NCI-H146 (cell line): ENCODE measurements at regions not wholly inside any gene's neighbourhood (a gene's known extent, or its start where the extent isn't known, plus 50 kb on each side); places are given as distances from the start of the nearest gene placed in this dataset.
A peak's percentile ranks its signal among the peaks of the same experiment; 100 is the strongest.

Experiments used
- DNase-seq: peaks from one replicate; lab custom pipeline; 2025; lab: John Stamatoyannopoulos, UW

DNA sequence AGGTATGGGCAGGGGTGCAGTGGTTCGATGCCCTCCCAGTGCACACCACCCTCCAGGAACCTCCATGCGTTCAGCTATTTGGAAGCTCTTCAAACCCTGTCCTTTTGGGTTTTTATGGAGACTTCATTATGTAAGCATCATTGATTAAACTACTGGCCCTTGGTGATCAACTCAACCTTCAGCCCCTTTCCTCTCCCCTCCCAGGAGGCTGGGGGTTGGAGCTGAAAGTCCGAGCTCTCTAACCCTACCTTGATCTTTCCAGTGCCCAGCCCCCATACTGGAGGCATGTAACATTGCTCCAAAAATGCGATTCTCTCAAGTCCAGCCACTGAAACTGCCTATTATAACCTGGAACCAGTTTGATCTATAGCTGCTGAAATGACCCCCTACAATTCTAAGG, 188.1 kb downstream of the IPO8 start:
- no peak for DNase-seq

DNA sequence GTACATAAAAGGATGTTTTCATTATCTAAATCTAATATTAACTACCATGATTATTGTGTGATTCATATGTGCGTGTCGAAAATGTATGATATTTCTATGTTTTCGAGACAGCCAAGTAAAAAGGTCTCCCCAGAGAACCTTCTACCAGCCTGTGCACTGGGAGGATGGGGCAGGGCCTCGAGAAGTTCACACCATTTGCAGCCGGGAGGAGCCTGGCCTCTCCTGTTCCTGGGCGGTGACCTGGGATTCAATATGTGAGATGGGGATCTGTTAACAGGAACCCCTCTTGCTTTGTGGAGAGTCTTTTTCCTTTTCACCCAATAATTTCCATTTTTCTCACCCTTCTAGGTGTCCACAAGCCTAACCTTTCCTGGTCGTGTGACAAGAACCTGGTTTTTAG, 189.3 kb downstream of the IPO8 start:
- DNase-seq = no peak

DNA sequence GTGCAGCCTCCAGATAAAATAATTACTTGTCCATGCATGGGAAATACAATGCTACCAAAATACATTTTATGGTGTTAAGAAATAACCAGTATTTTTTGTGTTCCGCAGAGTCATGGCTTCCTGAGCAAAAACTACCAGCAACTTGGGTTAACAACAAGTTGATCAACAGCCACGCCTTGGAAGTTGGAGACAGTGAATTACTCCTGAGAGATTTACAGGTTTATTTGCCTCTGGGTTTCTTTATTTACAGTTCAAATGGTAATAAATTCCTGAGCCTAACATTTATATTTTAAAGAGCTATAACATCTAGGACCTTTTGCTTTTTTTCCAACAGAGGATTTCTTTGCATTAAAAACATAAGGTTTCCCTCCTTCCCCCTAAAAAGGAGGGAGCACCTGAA, 194.0 kb downstream of the IPO8 start:
- DNase-seq = no peak

DNA sequence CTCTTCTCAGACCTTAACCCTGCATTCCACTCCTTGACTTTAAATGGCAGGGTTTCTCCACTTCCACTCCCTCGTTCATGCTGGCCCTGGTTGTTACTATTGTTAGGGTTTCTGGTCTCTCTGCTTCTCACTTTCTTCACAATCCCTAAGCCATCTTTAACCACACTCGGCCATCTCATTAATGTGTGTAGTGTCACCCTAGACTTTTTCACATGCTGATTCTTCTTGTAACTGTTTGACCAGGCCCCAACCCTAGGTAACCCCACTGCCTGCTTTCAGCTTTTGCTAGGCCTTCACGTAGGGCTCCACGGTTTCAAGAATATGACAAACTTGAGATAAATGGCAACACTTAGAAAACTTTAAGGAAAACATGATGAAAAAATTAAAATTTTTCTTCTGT, 195.1 kb downstream of the IPO8 start:
- DNase-seq = no peak

DNA sequence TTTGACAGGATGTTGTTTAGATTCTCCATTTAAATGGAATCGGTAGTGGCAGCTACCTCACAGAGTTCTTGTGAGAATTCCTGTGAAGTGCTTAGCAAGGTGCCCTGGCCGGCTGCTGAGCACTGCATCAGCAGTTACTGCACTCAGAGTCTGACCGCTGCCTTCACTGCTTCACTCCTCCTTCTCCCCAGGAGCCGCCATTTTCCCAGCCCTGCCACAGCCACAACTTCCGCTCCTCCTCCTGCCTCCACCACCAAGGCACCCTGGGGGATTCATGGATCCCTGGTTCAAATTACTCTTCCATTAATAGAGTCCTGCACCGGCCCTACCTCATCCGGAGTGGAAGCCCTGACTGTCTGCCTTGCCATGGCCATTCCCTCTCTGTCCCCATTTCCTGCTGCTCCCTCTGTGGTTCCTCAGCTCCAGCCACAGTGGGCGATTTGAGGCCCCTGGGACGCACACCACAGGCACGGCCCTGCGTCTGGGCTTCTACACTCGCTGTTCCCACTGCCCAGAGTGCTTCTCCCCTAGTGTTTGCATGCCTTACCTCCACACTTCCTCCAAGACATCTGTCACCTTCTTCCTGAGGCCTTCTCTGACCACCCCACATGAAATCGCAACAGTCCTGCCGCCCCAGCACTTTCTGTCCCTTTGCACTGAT, 210.3 kb downstream of the IPO8 start:
- no peak for DNase-seq

DNA sequence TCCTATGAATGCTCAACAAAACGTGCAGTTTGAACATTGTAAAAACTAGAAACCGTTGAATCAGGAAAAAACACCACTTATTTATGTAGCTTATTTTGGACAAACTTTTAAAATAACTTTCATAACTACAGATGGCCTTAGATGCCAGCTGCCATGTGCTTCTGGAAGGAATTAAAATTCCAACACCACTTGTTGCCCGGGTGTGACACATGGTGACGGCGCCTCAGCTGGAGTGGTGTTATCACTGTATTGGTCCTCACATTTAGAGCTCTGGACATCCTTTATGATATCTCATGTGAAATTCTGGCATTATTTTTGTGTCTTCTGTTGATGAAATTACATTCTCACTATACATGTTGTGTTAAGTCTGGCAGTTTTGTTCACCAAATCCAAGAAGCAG, 211.0 kb downstream of the IPO8 start:
- no peak for DNase-seq

DNA sequence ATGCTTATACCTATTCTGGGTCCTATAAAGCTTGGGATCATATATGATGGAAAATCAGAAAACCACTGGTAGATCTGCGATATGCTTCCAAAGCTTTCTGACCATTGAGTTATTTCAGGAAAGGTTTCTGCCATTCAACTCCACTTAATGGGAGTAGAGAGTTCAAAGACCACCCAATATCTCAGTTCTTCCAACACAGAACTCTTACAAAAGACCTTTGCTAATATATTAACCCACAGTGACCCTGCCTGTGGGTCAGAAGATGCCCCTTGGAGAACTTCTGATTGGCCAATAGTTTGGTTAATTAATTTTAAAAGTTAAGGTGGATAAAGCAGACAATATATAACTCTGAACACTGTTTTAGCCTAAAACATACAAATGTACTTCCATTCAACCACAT, 213.0 kb downstream of the IPO8 start:
- DNase-seq = no peak

DNA sequence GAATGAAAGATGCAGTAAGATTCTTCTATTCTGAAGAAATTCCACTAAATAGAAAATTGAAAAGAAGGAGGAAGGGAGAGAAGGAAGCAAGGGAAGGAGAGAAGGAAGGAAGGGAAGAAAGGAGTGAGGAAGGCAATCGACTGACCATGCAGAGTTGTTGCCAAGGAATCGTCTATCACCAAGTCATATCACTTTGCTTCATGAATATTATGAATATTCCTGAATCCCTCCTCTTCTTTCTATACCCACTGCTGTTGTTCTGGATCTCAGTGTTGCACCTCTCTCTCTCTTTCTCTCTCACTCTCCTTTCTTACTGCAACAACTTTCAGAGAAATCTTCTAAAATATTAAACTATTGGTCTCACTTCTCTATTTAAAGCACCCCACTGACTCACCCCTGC, 222.4 kb downstream of the IPO8 start:
- no peak for DNase-seq

DNA sequence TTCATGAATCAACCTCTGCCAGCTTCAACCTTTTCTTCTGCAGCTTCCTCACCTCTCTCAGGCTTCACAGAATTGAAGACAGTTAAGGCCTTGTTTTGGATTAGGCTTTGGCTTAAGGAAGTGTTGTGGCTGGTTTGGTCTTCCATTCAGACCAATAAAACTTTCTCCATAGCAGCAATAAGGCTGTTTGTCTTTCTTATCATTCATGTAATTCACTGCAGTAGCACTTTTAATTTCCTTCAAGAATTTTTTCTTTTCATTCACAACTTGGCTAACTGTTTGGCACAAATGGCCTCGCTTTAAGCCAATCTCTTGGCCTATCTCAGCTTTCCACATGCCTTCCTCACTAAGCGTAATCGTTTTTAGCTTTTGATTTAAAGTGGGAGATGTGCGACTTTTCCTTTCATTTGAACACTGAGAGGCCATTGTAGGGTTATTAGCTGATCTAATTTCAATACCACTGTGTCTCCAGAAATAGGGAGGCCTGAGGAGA, 229.5 kb downstream of the IPO8 start:
- DNase-seq = no peak

DNA sequence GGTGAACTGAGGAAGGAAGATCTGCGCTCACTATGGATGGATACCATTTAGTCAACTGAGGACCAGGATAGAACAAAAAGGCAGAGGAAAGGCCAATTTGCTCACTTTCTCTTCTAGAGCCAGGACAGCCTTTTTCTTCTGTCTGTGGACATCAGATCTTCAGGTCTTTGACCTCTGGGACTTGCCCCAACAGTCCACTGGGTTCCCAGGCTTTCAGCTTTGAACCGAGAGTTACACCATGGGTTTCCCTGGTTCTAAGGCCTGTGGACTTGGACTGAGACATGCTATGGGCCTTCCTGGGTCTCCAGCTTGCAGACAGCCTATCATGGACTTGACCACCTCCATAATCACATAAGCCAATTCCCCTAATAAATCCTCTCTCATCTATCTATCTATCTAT, 232.0 kb downstream of the IPO8 start:
- DNase-seq = no peak

DNA sequence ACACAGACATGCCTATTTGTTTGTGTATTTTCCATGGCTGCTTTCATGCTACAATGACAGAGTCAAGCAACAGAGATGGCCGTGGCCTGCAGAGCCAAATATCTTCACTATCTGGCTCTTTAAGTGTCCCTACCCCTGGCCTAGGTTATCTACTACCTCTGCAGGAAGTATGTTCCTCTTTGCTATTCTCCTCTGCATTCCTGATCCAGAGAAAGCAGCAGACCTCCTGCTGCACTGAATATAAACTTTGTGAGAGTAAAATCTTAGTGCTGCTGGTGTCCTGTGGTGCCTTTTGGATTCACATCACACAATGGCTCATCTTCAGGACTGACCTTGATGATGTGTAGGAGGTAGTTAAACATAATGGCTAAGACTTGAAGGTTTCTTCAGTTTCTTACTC, 233.4 kb downstream of the IPO8 start:
- DNase-seq = no peak

DNA sequence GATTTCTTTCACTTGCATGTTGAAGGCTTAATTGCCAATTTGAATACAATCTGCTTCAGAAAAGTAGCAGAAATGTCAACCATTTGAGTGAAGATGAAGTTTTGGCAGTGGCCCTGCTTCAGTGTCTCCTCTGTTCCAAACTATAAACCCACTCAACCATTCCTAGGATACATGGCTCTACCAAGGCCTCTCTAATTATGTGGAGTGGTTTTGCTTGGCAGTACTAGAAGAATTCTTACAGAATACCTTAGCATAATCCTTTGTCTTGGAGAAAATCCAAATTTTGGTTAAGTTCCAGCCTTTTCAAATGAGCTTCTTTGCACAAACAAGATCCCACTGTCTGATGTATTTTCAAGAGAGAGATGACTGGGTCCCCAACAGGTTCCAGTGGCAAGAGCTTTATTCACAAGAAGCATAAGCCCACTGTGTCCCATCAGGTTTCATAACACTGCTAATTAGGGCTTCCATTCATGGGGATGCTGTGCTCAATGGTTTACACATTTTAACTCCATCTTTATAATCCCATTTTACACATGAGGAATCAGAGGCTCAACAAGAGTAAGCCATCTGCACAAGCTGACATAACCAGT, 234.5 kb downstream of the IPO8 start:
- no peak for DNase-seq

DNA sequence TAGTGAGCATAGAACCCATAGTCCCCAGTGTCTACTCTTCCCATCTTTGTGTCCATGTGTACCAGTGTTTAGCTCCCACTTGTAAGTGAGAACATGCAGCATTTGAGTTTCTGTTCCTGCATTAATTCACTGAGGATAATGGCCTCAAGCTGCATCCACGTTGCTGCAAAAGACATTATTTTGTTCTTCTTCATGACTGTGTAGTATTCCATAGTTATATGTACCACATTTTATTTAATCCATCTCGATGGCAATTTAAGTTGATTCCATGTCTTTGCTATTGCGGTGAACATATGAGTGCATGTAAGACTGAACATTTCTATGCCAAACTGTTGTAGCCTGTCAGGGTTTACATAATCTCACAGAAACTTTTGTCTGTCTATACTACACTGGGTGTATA, 237.2 kb downstream of the IPO8 start:
- DNase-seq = no peak

DNA sequence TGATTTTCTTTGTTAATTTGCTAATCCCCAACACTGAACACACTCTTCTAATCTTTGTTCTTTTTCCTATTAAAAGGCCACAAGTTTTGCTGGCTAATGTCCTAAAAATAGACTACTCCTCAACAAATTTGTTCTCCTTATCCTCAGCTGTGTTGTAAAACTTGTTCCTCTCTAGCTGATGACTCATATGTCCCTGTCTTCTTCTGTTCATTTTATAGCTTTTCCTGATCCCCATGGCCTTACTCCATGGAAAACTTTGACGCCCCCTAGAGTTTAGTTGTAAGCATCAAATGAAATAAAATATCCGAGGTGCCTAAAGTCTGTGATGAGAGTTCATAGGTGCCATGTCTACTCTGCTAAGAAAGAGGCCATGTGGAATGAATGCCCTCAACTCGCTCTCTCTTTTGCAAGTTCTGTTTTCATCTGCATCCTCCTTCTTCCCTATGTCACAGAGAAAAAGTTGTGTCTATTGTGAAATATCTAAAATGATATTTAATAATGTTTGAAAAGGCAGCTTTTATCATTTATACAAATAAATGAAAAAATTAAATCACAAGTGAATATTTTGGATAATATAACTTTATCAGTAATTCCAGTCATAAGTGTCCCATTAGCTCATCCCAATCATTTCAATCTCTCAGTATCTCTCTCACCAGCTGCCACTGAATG, 237.9 kb downstream of the IPO8 start:
- DNase-seq = peak; percentile 9

DNA sequence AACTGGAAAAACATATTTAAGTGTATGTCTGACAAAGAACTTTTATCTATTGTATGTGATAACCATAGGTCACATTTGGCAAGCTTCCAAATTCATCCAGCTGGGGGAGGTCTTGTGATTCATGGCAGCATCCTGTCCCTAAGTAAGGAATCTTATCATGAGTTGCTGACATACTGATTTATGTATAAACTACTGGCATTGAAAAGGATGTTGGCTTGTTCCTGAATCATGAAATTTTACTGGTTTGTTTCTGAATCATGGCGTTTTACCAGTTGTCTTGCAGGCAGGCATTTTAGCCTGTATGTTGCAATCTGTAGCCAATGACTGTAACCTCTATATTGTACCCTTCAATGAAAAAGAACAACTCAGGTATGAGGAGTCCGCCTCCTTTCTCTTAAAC, 244.8 kb downstream of the IPO8 start:
- peak; percentile 22 for DNase-seq

DNA sequence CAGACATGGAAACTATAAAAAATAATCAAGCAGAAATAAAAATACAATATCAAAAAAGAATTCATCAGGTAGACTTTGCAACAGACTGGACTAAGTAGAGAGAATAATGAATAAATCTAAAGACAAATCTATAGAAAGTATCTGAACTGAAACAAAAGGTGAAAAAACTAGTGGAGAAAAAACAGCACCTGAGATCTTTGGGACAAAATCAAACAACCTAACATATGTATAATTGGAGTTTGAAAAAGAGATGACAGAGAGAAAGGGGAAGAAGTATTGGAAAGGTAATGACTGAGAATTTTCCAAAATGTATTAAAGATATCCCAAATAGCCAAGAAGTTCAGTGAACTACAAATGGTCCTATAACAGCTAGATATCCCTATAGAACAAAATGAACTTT, 245.4 kb downstream of the IPO8 start:
- DNase-seq = no peak

DNA sequence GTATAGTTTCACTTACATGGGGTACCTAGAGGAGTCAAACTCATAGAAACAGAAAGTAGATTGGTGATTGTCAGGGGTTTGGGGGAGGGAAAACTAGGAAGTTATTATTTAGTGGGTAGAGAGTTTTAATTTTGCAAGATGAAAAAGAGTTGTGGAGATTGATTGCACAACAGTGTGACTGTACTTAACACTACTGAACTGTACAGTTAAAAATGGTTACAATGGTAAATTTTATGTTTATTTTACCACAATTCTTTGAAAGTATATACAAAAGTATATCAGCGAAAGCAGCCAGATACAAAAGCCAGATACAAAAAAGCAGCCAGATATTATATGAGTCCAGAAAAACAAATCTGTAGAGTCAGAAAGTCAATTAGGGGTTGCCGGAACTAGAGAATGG, 247.6 kb downstream of the IPO8 start:
- no peak for DNase-seq

DNA sequence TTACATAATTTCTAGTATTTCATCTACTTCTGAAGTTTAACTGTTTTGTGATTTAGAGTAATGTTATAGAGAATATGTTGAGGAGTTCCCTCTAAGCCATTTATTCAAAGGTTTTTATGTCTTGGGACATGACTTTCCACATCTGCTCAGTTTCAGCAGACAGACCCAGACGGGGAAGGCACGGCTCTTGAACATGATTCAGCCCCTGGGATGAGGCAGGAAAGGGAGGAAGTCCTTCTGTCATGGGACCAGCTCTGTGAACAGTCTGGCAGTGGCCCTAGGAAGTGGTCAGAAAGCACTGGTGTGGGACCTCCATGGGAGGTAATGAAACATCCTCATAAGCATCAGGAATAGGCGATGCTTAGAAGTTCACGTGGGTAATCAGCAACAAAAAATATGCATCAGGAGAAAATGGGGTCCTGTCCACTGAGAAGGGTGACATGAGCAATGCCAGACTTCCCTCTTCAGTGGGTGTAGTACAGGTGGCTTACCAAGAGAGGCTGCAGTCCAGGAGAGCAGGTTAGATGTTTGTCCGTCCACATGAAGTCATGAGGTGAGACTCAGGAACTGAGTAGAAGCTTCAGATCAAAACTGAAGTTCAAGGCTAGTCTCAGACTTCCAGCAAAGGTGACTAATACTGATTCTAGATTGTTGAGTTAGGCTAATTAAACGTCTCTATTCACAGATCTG, 248.5 kb downstream of the IPO8 start:
- DNase-seq = no peak

DNA sequence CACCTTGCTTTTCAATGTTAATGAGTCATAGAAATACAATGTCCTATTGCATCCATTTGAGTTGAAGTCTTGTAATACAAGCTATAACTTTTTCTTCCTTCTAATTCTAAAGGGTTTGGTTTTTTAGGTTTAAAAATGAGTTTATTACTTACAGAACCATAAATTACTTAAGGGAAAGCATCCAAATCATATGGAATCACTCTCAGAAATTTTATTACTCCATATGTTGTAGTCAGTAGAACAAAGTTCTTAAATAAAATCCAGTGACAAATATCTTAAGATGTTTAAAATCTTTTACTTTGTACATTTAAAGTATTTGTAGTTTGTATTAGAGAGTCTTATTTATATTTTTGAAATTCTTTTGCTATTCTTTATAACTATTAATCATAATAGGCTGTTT, 253.2 kb downstream of the IPO8 start:
- no peak for DNase-seq

DNA sequence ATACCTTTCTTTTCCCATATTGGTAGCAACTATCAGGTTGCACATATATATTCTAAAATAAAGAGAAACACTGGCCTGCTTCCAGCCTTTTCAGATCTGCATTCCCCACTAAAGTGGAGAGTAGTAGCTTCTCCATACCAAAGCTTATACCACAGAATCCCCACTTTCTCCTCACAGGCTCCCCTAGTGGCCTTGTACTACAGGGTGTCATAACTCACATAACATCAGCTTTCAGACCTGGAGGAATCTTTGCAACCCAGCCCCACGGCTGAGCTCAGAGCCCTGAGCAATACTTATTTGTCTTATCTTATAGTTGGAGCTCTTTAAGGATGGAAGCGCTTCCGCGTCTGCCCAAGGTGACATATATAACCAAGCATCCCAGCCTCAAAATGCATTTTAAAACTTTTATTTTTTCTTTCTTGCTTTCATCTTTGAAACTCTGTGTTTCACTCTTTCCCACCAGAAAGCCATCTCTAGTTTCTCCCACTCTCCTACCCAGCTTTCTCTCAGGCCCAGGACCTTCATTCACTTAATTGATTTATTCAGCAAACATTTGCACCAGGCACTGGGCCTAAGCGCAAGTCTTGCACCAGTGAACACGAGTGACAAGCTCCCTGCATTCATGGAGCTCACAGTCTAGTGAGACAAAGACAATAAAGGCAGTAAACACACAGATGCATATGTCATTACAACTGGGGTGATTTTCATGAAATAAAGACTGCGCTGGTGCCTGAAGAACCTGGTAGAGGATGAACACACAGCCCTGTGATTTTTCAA, 254.7 kb downstream of the IPO8 start:
- DNase-seq = peak; percentile 2

DNA sequence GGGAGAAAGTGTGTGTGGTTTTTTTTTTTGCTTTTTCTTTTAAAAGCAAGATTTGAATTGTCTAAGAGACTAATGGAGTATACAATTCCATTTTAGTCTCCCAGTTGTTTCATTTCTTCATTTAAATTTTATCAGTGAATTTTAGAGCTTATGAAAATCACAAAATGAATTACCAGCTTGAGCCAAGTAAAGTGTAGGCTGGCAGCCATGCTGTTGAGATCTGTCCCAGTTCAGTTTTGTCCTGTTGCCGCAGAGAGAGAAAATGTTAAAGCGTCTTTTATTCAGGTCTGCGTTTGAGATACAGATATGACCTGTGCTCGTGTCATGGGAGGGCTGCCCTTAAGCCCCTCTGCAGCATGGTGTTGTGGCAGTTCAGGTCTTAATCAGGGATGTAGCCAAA, 256.5 kb downstream of the IPO8 start:
- DNase-seq = no peak

DNA sequence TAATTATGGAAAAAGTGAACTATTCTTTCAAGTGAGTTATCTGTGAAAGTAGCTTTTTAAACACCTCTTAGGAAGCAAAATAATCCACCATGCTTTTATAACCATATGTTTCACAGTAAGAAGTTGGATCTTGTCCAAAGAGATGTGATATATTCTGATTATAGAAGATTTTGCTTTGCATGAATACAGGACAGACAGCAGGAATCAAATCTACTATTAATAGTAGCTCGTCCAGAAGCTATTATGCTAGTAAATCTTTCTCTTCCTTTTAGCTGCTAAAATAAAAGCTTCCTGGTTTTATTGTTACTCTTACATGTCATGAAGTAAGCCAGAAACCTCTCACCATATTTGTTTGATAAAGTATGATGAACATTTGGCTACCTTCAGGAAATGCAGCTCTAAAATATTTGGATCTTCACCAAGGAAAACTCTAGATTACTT, 257.0 kb downstream of the IPO8 start:
- DNase-seq = no peak
